GM18499 (cell line): ENCODE measurements at regions not wholly inside any gene's neighbourhood (a gene's known extent, or its start where the extent isn't known, plus 50 kb on each side); places are given as distances from the start of the nearest gene placed in this dataset.

Experiments
- ATAC-seq: cut with Tn5 transposase; IDR thresholded peaks from one replicate; pipeline ENCODE4 v1.9.1; 2021; ENCODE audit warnings: moderate number of reproducible peaks; ENCODE audit not compliant: insufficient read depth, unreplicated experiment

- ATAC-seq, result no peak
Measured at GRCh38 chr3:99246010-99246654, 344.6 kb upstream of the DCBLD2 start.

- no peak for ATAC-seq
Measured at GRCh38 chr3:99242271-99242670, 340.8 kb upstream of the DCBLD2 start.

- ATAC-seq, result no peak
Measured at GRCh38 chr3:99240700-99241099, 339.2 kb upstream of the DCBLD2 start.

GRCh38 chr3:99236576-99236975, 335.1 kb upstream of the DCBLD2 start:
- no peak for ATAC-seq

GRCh38 chr3:99232696-99233095, 331.2 kb upstream of the DCBLD2 start:
- ATAC-seq, result no peak

- ATAC-seq, result no peak
Measured at GRCh38 chr3:99218468-99218867, 317.0 kb upstream of the DCBLD2 start.

- no peak for ATAC-seq
Measured at GRCh38 chr3:99212969-99213368, 311.5 kb upstream of the DCBLD2 start.

- ATAC-seq, result no peak
Measured at GRCh38 chr3:99211309-99211708, 309.8 kb upstream of the DCBLD2 start.

- no peak for ATAC-seq
Measured at GRCh38 chr3:99199021-99199420, 297.5 kb upstream of the DCBLD2 start.

GRCh38 chr3:99191186-99191585, 289.7 kb upstream of the DCBLD2 start:
- ATAC-seq, result no peak

GRCh38 chr3:99188936-99189335, 287.4 kb upstream of the DCBLD2 start:
- no peak for ATAC-seq

- ATAC-seq, result no peak
Measured at GRCh38 chr3:99186016-99186415, 284.5 kb upstream of the DCBLD2 start.

- no peak for ATAC-seq
Measured at GRCh38 chr3:99176169-99176964, 274.9 kb upstream of the DCBLD2 start.

- no peak for ATAC-seq
Measured at GRCh38 chr3:99175276-99175812, 273.8 kb upstream of the DCBLD2 start.

- ATAC-seq, result no peak
Measured at GRCh38 chr3:99172736-99173657, 271.5 kb upstream of the DCBLD2 start.

GRCh38 chr3:99171800-99172199, 270.3 kb upstream of the DCBLD2 start:
- ATAC-seq, result no peak

GRCh38 chr3:99170867-99171517, 269.5 kb upstream of the DCBLD2 start:
- ATAC-seq, result no peak

GRCh38 chr3:99167071-99167470, 265.6 kb upstream of the DCBLD2 start:
- no peak for ATAC-seq

- no peak for ATAC-seq
Measured at GRCh38 chr3:99163314-99163713, 261.8 kb upstream of the DCBLD2 start.

GRCh38 chr3:99159220-99159762, 257.8 kb upstream of the DCBLD2 start:
- no peak for ATAC-seq
